MM.1S (cell line): ENCODE measurements at regions not wholly inside any gene's neighbourhood (a gene's known extent, or its start where the extent isn't known, plus 50 kb on each side); places are given as distances from the start of the nearest gene placed in this dataset.

ENCODE experiments used
- CTCF ChIP-seq: fragments of 300-600 bp; sonication (generic); IDR thresholded peaks from 2 replicates; pipeline ENCODE4 v1.5.1; 2016; ENCODE audit warnings: antibody characterized with exemption, low read length, mixed read lengths
- EZH2phosphoT487 ChIP-seq: fragments of 300-600 bp; sonication (generic); IDR thresholded peaks from 2 replicates; pipeline ENCODE4 v1.6.1; 2018; ENCODE audit warnings: antibody characterized with exemption, low read length

- no peak for TF ChIP-seq CTCF
- TF ChIP-seq EZH2phosphoT487 = no peak
These were observed 134.7 kb downstream of the GAS1 start for GRCh38 chr9:86812616-86813015.
